Bronchial epithelial cell (primary cell): ENCODE measurements at regions not wholly inside any gene's neighbourhood (a gene's known extent, or its start where the extent isn't known, plus 50 kb on each side); places are given as distances from the start of the nearest gene placed in this dataset.
A peak's percentile ranks its signal among the peaks of the same experiment; 100 is the strongest.

Source experiments
- DNase-seq: peaks from one replicate; pipeline ENCODE4 v3.0.0-alpha.2; 2010; ENCODE audit warnings: low read depth
- FAIRE-seq: peaks from 2 replicates; lab custom pipeline; 2011; peaks lifted over from hg19 to GRCh38; lab: Jason Lieb, UNC
- H3K27me3 ChIP-seq: 2 replicates; pipeline ENCODE4 v1.5.1; 2011; ENCODE audit warnings: low read length; ENCODE audit not compliant: control insufficient read depth, insufficient read depth
- H3K36me3 ChIP-seq: 2 replicates; pipeline ENCODE4 v1.5.1; 2011; ENCODE audit warnings: low read length; ENCODE audit not compliant: control insufficient read depth, insufficient read depth
- H3K4me3 ChIP-seq: 2 replicates; pipeline ENCODE4 v1.5.1; 2011; ENCODE audit warnings: mild to moderate bottlenecking, low read depth, low read length, control low read depth
- TF ChIP-seq, protein P1 (sequence below): IDR thresholded peaks from 2 replicates; pipeline ENCODE4 v1.5.1; 2011; ENCODE audit warnings: mild to moderate bottlenecking, moderate library complexity, low read length, control low read depth, inconsistent platforms; ENCODE audit not compliant: insufficient read depth, severe bottlenecking

DNA sequence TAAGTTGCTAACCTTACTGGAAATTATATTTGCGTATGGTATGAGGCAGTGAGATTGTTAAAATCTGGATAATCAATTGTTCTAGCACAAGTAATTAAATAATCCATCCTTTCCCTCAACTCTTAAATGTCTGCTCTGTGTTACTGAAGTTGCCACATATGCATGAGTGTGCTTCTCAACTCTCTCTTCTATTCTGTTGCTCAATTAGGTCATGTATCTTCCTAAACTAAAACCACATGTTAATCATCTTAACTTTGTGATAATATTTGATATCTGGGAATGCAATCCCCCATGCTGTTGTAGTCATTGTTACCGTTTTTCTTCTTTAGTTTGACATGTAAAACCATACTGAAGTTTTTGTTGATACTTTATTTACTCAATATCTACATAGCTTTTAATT lies 63.5 kb upstream of the STMND1 start:
- H3K36me3 ChIP-seq = no peaks in the 10 kb centered on the region
- DNase-seq (no peak), FAIRE-seq (no peak)
- no peak overlapping the region for H3K4me3 ChIP-seq
- peaks cover 4% of the 10 kb centered on the region for H3K27me3 ChIP-seq
- TF ChIP-seq, protein P1, sequence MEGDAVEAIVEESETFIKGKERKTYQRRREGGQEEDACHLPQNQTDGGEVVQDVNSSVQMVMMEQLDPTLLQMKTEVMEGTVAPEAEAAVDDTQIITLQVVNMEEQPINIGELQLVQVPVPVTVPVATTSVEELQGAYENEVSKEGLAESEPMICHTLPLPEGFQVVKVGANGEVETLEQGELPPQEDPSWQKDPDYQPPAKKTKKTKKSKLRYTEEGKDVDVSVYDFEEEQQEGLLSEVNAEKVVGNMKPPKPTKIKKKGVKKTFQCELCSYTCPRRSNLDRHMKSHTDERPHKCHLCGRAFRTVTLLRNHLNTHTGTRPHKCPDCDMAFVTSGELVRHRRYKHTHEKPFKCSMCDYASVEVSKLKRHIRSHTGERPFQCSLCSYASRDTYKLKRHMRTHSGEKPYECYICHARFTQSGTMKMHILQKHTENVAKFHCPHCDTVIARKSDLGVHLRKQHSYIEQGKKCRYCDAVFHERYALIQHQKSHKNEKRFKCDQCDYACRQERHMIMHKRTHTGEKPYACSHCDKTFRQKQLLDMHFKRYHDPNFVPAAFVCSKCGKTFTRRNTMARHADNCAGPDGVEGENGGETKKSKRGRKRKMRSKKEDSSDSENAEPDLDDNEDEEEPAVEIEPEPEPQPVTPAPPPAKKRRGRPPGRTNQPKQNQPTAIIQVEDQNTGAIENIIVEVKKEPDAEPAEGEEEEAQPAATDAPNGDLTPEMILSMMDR = no peak

DNA sequence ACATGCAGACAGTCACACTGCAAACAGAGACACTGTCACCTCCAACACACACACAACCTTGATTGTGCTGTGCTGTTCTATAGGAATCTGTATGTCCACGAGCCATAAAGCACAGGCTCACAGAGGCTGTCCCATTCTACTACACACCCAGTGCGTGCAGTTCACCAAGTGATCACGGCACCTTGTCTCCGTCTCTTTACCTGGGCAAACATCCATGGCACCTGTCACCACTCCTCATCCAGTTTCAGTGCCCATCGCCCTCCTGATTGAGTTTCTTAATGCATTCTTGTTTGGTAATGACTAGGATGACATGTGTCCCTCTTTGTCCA lies 65.8 kb upstream of the STMND1 start:
- FAIRE-seq (no peak), DNase-seq (no peak)
- H3K36me3 ChIP-seq = no peaks in the 10 kb centered on the region
- H3K27me3 ChIP-seq = peaks cover 4% of the 10 kb centered on the region
- no peak overlapping the region for H3K4me3 ChIP-seq
- TF ChIP-seq, protein P1 = no peak

DNA sequence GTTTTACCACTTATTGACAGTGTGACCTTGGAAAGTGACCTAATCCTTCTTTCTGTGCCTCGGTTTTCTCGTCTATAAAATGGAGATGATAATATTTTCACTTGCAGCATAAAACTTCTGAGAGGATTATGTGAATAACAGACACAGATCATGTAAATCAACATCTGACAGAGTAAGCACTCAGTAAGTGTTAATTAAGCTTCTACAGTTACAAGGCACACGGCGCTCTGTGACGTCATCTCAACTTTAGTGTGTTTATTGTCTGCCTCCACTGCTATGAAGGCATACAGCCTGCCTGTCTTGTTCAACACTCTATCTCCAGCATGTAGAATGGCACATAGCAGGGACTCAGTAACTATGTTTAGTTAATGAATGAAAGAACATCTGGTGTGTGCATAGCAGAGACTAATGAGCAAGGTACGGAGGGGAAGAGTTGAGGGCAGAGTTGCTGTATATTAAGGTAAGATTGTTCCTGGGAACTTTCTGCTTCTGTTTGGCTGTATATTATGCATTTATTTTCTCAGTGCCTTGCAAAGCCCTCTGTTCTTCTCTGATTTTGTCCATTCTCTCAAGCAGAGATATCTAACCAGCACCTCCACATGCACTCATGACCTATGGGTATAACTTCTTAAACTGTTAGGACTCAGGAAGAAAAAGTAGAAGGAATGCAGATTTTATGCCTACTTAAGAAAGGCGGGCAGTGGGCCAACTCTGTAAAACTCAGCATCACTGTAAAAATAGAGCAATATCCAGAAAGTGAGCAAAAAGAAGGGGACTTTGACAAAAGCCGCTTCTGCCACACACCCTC lies 66.4 kb upstream of the STMND1 start:
- FAIRE-seq (no peak), DNase-seq (no peak)
- Histone ChIP-seq H3K36me3 (no peaks in the 10 kb centered on the region), H3K4me3 (no peak overlapping the region), H3K27me3 (peaks cover 4% of the 10 kb centered on the region)
- TF ChIP-seq, protein P1 = no peak

DNA sequence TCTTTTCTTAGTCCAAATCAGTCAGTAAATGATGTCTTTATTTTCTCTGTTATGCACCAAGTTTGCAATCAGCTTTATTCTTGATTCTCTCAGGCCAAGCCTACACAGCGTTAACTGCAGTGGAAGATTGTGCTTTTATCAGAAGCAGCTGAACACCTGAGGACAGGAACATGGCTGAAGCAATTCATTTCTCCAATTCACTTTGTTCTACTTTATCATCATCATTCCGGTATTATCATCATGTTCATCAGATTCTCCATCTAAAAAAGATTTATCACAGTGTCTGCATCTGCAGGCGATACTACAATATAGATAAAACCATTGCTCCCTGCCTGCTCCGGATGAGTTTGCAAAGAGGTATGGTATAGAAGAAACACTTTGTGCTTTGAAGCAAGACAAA lies 68.1 kb upstream of the STMND1 start:
- Histone ChIP-seq H3K4me3 (no peak overlapping the region), H3K27me3 (peaks cover 4% of the 10 kb centered on the region), H3K36me3 (no peaks in the 10 kb centered on the region)
- TF ChIP-seq, protein P1 = no peak
- DNase-seq = no peak
- no peak for FAIRE-seq

DNA sequence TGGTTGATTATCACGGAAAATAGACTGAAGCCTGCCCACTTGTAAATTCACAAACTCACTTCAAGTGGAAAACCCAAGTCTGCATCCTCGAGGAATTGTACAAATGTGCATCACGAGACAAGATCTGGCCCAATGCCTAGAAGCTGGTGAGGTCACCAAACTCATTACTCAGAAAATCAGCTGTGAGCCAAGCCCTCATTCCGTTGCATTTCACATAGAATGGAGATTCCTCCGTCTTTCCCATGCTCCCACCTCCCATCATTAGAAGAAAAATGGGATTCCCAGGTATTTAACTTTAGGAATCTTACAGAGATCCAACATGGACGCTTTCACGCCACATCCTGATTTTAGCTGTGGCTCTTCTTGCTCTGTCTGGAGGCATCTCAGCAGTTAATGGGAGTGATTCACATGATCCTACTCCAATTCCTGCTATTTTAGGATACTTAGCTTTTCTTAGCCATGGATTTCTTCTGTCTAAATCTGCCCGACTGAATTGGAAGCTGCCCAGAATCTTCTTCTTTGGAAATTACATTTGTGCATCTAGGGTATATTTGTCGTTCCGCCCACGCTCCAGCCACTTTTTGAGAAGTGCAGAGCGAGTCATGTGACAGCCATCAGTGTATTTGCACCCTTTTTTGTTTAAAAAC lies 68.7 kb upstream of the STMND1 start:
- peaks cover 4% of the 10 kb centered on the region for H3K27me3 ChIP-seq
- H3K4me3 ChIP-seq = no peak overlapping the region
- FAIRE-seq (peak; percentile 93), DNase-seq (peak; percentile 91)
- TF ChIP-seq, protein P1 = no peak
- H3K36me3 ChIP-seq = no peaks in the 10 kb centered on the region
